ENCODE measurements at regions not wholly inside any gene's neighbourhood (a gene's known extent, or its start where the extent isn't known, plus 50 kb on each side); places are given as distances from the start of the nearest gene placed in this dataset.

DNA sequence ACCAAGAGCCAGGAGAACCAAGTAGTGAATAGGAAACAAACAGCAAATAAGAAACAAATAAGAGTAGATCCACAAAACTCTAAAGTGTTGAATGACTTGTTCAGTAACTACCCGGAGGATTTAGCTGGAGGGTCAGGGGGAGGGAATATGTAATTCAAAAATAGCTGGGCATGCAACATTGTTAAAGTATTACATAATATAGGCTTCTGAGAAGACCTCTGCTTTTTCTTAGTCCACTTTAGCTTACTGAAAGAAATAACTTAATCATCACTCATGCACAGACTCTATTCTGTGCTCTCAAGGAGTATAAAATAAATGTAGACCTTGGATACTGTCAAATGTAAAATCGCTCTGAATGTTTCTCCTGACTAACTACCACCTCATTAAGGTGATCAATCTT, 183.2 kb upstream of the POU5F2 start:
- TF ChIP-seq FOXM1 (IDR thresholded peaks at IDR 0.05; ENCODE audit: borderline replicate concordance, low read depth) (no peak), CEBPB (IDR thresholded peaks at IDR 0.05) (no peak)
